ENCODE measurements at regions not wholly inside any gene's neighbourhood (a gene's known extent, or its start where the extent isn't known, plus 50 kb on each side); places are given as distances from the start of the nearest gene placed in this dataset.

GRCh38 chr2:144079803-144080202, 440.1 kb downstream of the ZEB2 start (continued):
- no peak for TF ChIP-seq ZBTB26 (tag by site-specific recombination; optimal IDR thresholded peaks at IDR 0.05)
- TF ChIP-seq ZNF140 (tag by site-specific recombination; IDR thresholded peaks at IDR 0.05): no peak
- TF ChIP-seq ZNF692 (tag by site-specific recombination; IDR thresholded peaks at IDR 0.05): no peak
- no peak for TF ChIP-seq ELK4 (IDR thresholded peaks at IDR 0.05; ENCODE audit: borderline replicate concordance, low read depth, low read length)
- no peak for TF ChIP-seq ZNF707 (tag by site-specific recombination; IDR thresholded peaks at IDR 0.05)

GRCh38 chr2:144078802-144079724, 440.9 kb downstream of the ZEB2 start:
- no peak overlapping the region for H3K27ac ChIP-seq (ENCODE audit: extremely low read depth, low read depth, low read length)
- H3K4me3 ChIP-seq (ENCODE audit: low read depth, low read length): no peak overlapping the region
- TF ChIP-seq PRDM6 (tag by site-specific recombination; IDR thresholded peaks at IDR 0.05): peak; percentile 44
- no peak for TF ChIP-seq HOXA7 (CRISPR knock-in tag; IDR thresholded peaks at IDR 0.05; ENCODE audit: borderline replicate concordance)
- TF ChIP-seq ZNF274 (IDR thresholded peaks at IDR 0.05; ENCODE audit: low read length): no peak
- no peak for TF ChIP-seq ZNF274 (tag by site-specific recombination; IDR thresholded peaks at IDR 0.05; ENCODE audit: borderline replicate concordance)
- TF ChIP-seq MZF1 (tag by site-specific recombination; IDR thresholded peaks at IDR 0.05; ENCODE audit: borderline replicate concordance): peak; percentile 76; the same call in 1 of the 2 replicates
- TF ChIP-seq FEZF1 (tag by site-specific recombination; IDR thresholded peaks at IDR 0.05): peak; percentile 83
- H3K4me1 ChIP-seq (ENCODE audit: control insufficient read depth, insufficient read depth, low read length): peaks cover 8% of the 10 kb centered on the region
- CTCF ChIA-PET: no interaction called here
- no peaks in the 10 kb centered on the region for H3K9me3 ChIP-seq (ENCODE audit: control insufficient read depth, insufficient read depth, low read depth, low read length)
- no peaks in the 10 kb centered on the region for H3K36me3 ChIP-seq (ENCODE audit: control insufficient read depth in 2 of 2, insufficient read depth in 1 of 2, low read length in 2 of 2)
- POLR2A ChIA-PET: no interaction called here

GRCh38 chr2:144078106-144078505, 441.8 kb downstream of the ZEB2 start:
- Histone ChIP-seq H3K27ac (ENCODE audit: extremely low read depth, low read depth, low read length) (no peak overlapping the region), H3K9me3 (ENCODE audit: control insufficient read depth, insufficient read depth, low read depth, low read length) (no peaks in the 10 kb centered on the region), H3K36me3 (ENCODE audit: control insufficient read depth in 2 of 2, insufficient read depth in 1 of 2, low read length in 2 of 2) (no peaks in the 10 kb centered on the region), H3K4me1 (ENCODE audit: control insufficient read depth, insufficient read depth, low read length) (peaks cover 8% of the 10 kb centered on the region), H3K4me3 (ENCODE audit: low read depth, low read length) (no peak overlapping the region)
- ChIA-PET POLR2A (no interaction called here), CTCF (no interaction called here)
- TF ChIP-seq ZBTB6 (tag by site-specific recombination; IDR thresholded peaks at IDR 0.05): no peak
